Body of pancreas (tissue), 4 donors: ENCODE measurements at regions not wholly inside any gene's neighbourhood (a gene's known extent, or its start where the extent isn't known, plus 50 kb on each side); places are given as distances from the start of the nearest gene placed in this dataset.

Experiments
- ATAC-seq: fragments of 150-250 bp; one replicate; pipeline ENCODE4 v1.9.1; 2016
- DNase-seq, 4 donors: peaks; one replicate each; pipeline ENCODE4 v3.0.0-alpha.2; 2019
- H3K27ac ChIP-seq, 4 donors: fragments of 200-600 bp; sonication (generic); 1 replicate in 3 of 4; 2 replicates in 1 of 4; pipeline versions ENCODE4 v1.5.1 to v1.6.1; 2016 to 2019; ENCODE audit warnings: mild to moderate bottlenecking in 1 of 4, mixed read lengths in 1 of 4, moderate library complexity in 1 of 4
- H3K27me3 ChIP-seq, 2 donors: fragments of 200-600 bp; sonication (generic); one replicate each; pipeline ENCODE4 v1.6.0; 2016; ENCODE audit warnings: mild to moderate bottlenecking in 1 of 2
- H3K36me3 ChIP-seq, 2 donors: fragments of 200-600 bp; sonication (generic); replicated peaks in 1 of 2; 2 replicates each; pipeline ENCODE4 v1.5.1; 2016; ENCODE audit warnings: low read depth in 2 of 2; ENCODE audit not compliant: insufficient read depth in 1 of 2
- H3K4me1 ChIP-seq: fragments of 200-600 bp; sonication (generic); one replicate; pipeline ENCODE4 v1.6.0; 2016
- H3K4me3 ChIP-seq, 2 donors: fragments of 200-600 bp; sonication (generic); 1 replicate in 1 of 2; 2 replicates in 1 of 2; pipeline ENCODE4 v1.5.1; 2016 to 2019
- H3K9me3 ChIP-seq, 3 donors: fragments of 200-600 bp; sonication (generic); 1 replicate in 2 of 3; 2 replicates in 1 of 3; pipeline ENCODE4 v1.5.1; 2016
- POLR2A ChIP-seq, 3 donors: fragments of 450-650 bp; IDR thresholded peaks; one replicate each; pipeline ENCODE4 v1.6.1; 2016; ENCODE audit warnings: antibody characterized with exemption in 3 of 3, mild to moderate bottlenecking in 2 of 3
- WGBS, 2 donors: methylation state at CpG; one replicate each; pipeline ENCODE4 v1.1.5; 2017; 5-methylcytosine and 5-hydroxymethylcytosine counted together
- intact Hi-C: fragments of 100-400 bp; cut with DNase I; formaldehyde crosslinking; loops from one replicate; pipeline ENCODE4 v1.15.1; 2023
- TF ChIP-seq, protein P1 (sequence below), 7 experiments: fragments of 450-650 bp in 4 of 7; fragments of 200-600 bp in 3 of 7; sonication (generic) in 3 of 7; IDR thresholded peaks; one replicate each; pipeline ENCODE4 v1.5.1; 2016 to 2019; ENCODE audit warnings: antibody characterized with exemption in 7 of 7

DNA sequence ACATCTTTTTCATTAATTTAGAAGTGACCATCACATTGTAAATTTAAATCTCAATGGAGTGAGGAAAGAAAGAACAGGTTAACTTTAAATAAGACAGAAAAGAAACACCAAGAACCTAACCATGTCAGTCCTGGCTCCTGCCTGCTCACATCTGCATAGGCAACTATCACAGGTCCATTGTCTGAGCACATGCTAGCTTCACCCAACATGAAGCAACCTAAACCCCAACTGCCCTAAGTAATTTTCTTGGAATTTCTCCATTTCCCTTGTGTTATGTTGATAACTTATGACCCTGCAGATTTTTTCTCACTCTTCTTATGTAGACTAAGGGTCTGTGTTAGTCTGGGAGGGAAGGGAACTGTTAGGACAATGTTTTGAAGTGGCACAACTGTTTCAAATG is 2205.8 kb upstream of the ACO1 start:
- intact Hi-C loops: no loop called here
- no peak for DNase-seq
- TF ChIP-seq, protein P1, sequence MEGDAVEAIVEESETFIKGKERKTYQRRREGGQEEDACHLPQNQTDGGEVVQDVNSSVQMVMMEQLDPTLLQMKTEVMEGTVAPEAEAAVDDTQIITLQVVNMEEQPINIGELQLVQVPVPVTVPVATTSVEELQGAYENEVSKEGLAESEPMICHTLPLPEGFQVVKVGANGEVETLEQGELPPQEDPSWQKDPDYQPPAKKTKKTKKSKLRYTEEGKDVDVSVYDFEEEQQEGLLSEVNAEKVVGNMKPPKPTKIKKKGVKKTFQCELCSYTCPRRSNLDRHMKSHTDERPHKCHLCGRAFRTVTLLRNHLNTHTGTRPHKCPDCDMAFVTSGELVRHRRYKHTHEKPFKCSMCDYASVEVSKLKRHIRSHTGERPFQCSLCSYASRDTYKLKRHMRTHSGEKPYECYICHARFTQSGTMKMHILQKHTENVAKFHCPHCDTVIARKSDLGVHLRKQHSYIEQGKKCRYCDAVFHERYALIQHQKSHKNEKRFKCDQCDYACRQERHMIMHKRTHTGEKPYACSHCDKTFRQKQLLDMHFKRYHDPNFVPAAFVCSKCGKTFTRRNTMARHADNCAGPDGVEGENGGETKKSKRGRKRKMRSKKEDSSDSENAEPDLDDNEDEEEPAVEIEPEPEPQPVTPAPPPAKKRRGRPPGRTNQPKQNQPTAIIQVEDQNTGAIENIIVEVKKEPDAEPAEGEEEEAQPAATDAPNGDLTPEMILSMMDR (IDR thresholded peaks at IDR 0.05): no peak
- no peak for TF ChIP-seq POLR2A (IDR thresholded peaks at IDR 0.05)
- no peak overlapping the region for H3K4me3 ChIP-seq
- no peaks in the 10 kb centered on the region for H3K4me1 ChIP-seq
- H3K9me3 ChIP-seq: no peaks in the 10 kb centered on the region
- H3K27me3 ChIP-seq: no peaks in the 10 kb centered on the region
- ATAC-seq: no peak
- H3K27ac ChIP-seq: no peak overlapping the region
- no peaks in the 10 kb centered on the region for H3K36me3 ChIP-seq

DNA sequence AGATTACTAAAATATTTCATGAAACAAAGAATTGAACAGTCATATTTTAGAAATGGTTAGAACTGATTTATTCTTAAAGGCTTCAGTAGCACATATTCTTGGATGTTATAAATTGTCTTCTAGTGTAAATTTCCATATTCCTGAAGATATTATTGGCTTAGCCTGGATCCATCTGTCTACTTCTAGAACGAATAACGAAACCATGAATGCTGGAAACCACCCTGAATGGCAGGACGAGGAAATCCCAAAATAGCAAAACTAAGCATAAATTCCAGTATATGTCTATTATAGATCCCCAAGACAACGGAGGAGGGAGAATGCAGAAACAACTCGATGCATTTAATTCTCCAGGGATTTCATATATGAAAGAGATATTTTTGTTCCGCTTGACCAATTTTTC is 2191.0 kb upstream of the ACO1 start:
- H3K4me1 ChIP-seq: no peaks in the 10 kb centered on the region
- WGBS, 2 donors: 59 to 70% methylated on average over 6 of the region's 6 CpGs
- no peaks in the 10 kb centered on the region for H3K9me3 ChIP-seq
- ATAC-seq: no peak
- TF ChIP-seq, protein P1 (IDR thresholded peaks at IDR 0.05): no peak
- TF ChIP-seq POLR2A (IDR thresholded peaks at IDR 0.05): no peak
- H3K27me3 ChIP-seq: no peaks in the 10 kb centered on the region
- no peaks in the 10 kb centered on the region for H3K36me3 ChIP-seq
- no peak overlapping the region for H3K27ac ChIP-seq
- DNase-seq: no peak
- intact Hi-C loops: no loop called here
- H3K4me3 ChIP-seq: no peak overlapping the region

DNA sequence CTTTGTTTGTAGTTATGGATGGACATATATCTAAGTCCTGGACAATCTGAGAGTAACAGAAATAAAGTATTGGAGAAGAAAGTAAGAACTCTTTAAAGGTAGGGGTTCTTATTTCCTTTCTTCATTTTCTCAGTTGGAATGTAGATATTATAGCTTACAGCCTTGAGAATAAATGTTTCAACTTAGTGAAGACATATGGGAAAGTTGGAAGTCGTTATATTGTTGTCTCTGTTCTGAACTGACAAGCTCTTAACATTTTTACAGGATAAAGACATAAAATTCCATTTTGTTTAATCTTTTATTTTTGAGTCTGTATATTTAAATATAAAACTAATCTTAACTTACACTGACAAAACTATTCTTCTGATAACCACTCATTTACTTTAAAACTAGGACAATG is 2187.5 kb upstream of the ACO1 start:
- Histone ChIP-seq H3K36me3 (no peaks in the 10 kb centered on the region), H3K9me3 (no peaks in the 10 kb centered on the region), H3K27ac (no peak overlapping the region), H3K27me3 (no peaks in the 10 kb centered on the region), H3K4me3 (no peak overlapping the region), H3K4me1 (no peaks in the 10 kb centered on the region)
- DNase-seq (no peak), ATAC-seq (no peak)
- WGBS, 2 donors: 59 to 71% methylated on average over 1 of the region's 1 CpG
- intact Hi-C loops: no loop called here
- TF ChIP-seq POLR2A (IDR thresholded peaks at IDR 0.05): no peak
- TF ChIP-seq, protein P1 (IDR thresholded peaks at IDR 0.05): no peak

GRCh38 chr9:30197453-30197852 is 2187.0 kb upstream of the ACO1 start:
- TF ChIP-seq, protein P1 (IDR thresholded peaks at IDR 0.05): no peak
- TF ChIP-seq POLR2A (IDR thresholded peaks at IDR 0.05): no peak
- Histone ChIP-seq H3K9me3 (no peaks in the 10 kb centered on the region), H3K27ac (no peak overlapping the region), H3K36me3 (no peaks in the 10 kb centered on the region), H3K4me1 (no peaks in the 10 kb centered on the region), H3K4me3 (no peak overlapping the region), H3K27me3 (no peaks in the 10 kb centered on the region)
- no peak for DNase-seq
- no peak for ATAC-seq
- intact Hi-C loops: no loop called here

GRCh38 chr9:30197954-30198353 is 2186.5 kb upstream of the ACO1 start:
- no peak for ATAC-seq
- TF ChIP-seq POLR2A (IDR thresholded peaks at IDR 0.05): no peak
- TF ChIP-seq, protein P1 (IDR thresholded peaks at IDR 0.05): no peak
- DNase-seq: peak in 1 of 4 donors; percentile 10
- intact Hi-C loops: no loop called here
- H3K27ac ChIP-seq: no peak overlapping the region
- no peaks in the 10 kb centered on the region for H3K4me1 ChIP-seq
- WGBS, 2 donors: 66 to 70% methylated on average over 4 of the region's 4 CpGs
- no peak overlapping the region for H3K4me3 ChIP-seq
- no peaks in the 10 kb centered on the region for H3K9me3 ChIP-seq
- H3K36me3 ChIP-seq: no peaks in the 10 kb centered on the region
- H3K27me3 ChIP-seq: no peaks in the 10 kb centered on the region
